Stomach (tissue), 4 donors: ENCODE measurements at regions not wholly inside any gene's neighbourhood (a gene's known extent, or its start where the extent isn't known, plus 50 kb on each side); places are given as distances from the start of the nearest gene placed in this dataset.

Source experiments
- EP300 ChIP-seq: sonication (generic); formaldehyde crosslinking; IDR thresholded peaks from one replicate; pipeline ENCODE4 v1.6.1; 2017; ENCODE audit warnings: antibody characterized with exemption
- POLR2A ChIP-seq, 4 donors: fragments of 450-650 bp; IDR thresholded peaks; one replicate each; pipeline ENCODE4 v1.6.1; 2016; ENCODE audit warnings: antibody characterized with exemption in 4 of 4, control low read depth in 2 of 4, mild to moderate bottlenecking in 1 of 4, moderate library complexity in 1 of 4
- POLR2AphosphoS5 ChIP-seq, 3 donors: sonication (generic); formaldehyde crosslinking; IDR thresholded peaks; one replicate each; pipeline ENCODE4 v1.6.1; 2016; ENCODE audit warnings: antibody characterized with exemption in 3 of 3
- TF ChIP-seq, protein P1 (sequence below), 7 experiments: fragments of 450-650 bp in 4 of 7; fragments of 200-600 bp in 3 of 7; sonication (generic) in 3 of 7; IDR thresholded peaks; one replicate each; pipeline ENCODE4 v1.5.1; 2016 to 2019; ENCODE audit warnings: antibody characterized with exemption in 7 of 7, control low read depth in 2 of 7, mild to moderate bottlenecking in 1 of 7

DNA sequence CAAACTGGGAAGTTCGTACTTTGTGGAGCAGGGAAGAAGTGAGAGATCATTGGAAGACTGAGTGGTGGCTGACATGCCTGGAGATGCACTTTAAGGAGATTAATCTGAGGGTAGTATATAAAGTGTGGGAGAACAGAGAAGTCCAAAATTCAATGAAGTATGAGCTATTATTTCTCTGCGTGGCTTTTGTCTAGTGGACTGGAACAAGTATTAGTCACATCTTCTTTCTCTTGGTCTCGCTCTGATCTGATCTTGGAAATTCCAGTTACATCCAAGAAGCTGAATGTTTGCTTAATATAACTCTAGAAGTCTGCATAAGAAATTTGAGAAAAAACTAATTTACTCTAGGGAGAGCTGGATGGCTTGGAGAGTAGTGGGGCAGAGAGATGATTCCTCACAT, 64.8 kb upstream of the NR0B1 start:
- TF ChIP-seq, protein P1, sequence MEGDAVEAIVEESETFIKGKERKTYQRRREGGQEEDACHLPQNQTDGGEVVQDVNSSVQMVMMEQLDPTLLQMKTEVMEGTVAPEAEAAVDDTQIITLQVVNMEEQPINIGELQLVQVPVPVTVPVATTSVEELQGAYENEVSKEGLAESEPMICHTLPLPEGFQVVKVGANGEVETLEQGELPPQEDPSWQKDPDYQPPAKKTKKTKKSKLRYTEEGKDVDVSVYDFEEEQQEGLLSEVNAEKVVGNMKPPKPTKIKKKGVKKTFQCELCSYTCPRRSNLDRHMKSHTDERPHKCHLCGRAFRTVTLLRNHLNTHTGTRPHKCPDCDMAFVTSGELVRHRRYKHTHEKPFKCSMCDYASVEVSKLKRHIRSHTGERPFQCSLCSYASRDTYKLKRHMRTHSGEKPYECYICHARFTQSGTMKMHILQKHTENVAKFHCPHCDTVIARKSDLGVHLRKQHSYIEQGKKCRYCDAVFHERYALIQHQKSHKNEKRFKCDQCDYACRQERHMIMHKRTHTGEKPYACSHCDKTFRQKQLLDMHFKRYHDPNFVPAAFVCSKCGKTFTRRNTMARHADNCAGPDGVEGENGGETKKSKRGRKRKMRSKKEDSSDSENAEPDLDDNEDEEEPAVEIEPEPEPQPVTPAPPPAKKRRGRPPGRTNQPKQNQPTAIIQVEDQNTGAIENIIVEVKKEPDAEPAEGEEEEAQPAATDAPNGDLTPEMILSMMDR (IDR thresholded peaks at IDR 0.05), result no peak
- TF ChIP-seq POLR2AphosphoS5 (IDR thresholded peaks at IDR 0.05) (no peak), EP300 (no peak), POLR2A (IDR thresholded peaks at IDR 0.05) (no peak)
